ENCODE measurements at regions not wholly inside any gene's neighbourhood (a gene's known extent, or its start where the extent isn't known, plus 50 kb on each side); places are given as distances from the start of the nearest gene placed in this dataset.

DNA sequence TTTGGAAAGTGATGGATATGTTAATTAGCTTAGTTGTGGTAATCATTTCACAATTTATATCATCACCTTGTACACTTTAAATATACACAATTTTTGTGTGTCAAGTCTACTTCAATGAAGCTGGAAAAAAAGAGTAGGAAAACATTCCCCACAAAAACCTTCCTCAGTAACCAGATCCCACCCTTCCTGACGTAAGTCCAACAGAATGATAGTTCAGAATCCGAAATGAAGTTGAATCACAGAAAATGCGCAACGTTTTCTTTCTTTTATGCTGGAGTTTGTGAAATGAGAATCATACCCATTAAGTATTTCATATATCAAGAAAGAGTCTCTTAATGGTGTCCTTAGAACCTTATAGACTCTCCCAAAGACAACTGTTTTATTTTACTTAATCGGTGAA, 292.9 kb downstream of the USP46 start:
- Mint-ChIP-seq H3K4me1 (no peaks in the 10 kb centered on the region), H3K36me3 (ENCODE audit: low read depth) (no peaks in the 10 kb centered on the region), H3K9me3 (peaks cover 3% of the 10 kb centered on the region), H3K27ac (no peak overlapping the region), H3K4me3 (no peak overlapping the region), H3K27me3 (peaks cover 3% of the 10 kb centered on the region)
- no peak for ATAC-seq (replicated peaks)

- H3K27me3 Mint-ChIP-seq = peaks cover 3% of the 10 kb centered on the region
- H3K4me3 Mint-ChIP-seq = no peak overlapping the region
- no peak overlapping the region for H3K27ac Mint-ChIP-seq
- no peaks in the 10 kb centered on the region for H3K36me3 Mint-ChIP-seq (ENCODE audit: low read depth)
- H3K9me3 Mint-ChIP-seq = peaks cover 3% of the 10 kb centered on the region
- no peak for ATAC-seq (replicated peaks)
- no peaks in the 10 kb centered on the region for H3K4me1 Mint-ChIP-seq
These were observed 292.5 kb downstream of the USP46 start for GRCh38 chr4:52366621-52367020.

GRCh38 chr4:52367282-52367830, 291.7 kb downstream of the USP46 start:
- Mint-ChIP-seq H3K27ac (no peak overlapping the region), H3K36me3 (ENCODE audit: low read depth) (no peaks in the 10 kb centered on the region), H3K9me3 (peaks cover 3% of the 10 kb centered on the region), H3K4me3 (no peak overlapping the region), H3K27me3 (peaks cover 3% of the 10 kb centered on the region), H3K4me1 (no peaks in the 10 kb centered on the region)
- no peak for ATAC-seq (replicated peaks)

DNA sequence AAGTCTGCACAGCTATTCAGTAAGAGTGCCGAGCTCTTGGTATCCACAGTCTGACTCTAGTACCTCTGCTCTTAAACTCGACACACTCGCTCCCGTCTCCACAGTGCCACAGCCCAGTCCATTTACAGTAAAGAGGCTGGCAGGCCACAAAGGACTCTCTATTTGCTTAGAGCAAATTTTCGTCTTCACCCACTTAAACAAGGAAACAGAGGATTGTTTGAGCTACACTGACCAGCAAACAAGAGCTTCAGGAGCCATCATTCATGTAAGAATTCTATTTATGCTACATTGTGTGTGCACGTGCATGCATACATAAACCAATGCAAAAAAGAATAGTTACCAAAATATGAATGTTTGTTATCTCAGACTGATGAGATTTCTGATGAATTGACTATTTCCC, 290.2 kb downstream of the USP46 start:
- ATAC-seq (replicated peaks) = no peak
- no peaks in the 10 kb centered on the region for H3K9me3 Mint-ChIP-seq
- H3K4me1 Mint-ChIP-seq = no peaks in the 10 kb centered on the region
- no peaks in the 10 kb centered on the region for H3K36me3 Mint-ChIP-seq (ENCODE audit: low read depth)
- no peak overlapping the region for H3K4me3 Mint-ChIP-seq
- H3K27me3 Mint-ChIP-seq = no peaks in the 10 kb centered on the region
- no peak overlapping the region for H3K27ac Mint-ChIP-seq

DNA sequence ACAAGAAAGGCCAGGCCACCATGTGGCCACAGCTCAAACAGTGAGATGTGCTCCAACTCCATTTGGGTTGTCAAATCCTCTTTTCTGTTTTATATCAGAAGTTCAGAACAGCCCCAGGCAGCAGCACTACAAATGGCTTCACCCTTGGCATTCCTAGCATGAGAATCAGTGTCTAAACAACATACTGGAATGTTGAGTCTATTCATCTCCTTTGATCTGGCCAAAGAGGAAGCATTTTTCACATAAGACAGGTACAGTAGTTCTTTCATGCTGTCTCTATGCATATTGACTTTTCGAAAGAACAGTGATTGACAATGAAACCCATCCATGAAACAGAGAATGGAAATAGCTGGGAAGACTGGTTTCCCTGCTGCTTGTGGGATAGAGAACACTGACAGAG, 289.5 kb downstream of the USP46 start:
- Mint-ChIP-seq H3K4me3 (no peak overlapping the region), H3K27ac (no peak overlapping the region), H3K36me3 (ENCODE audit: low read depth) (no peaks in the 10 kb centered on the region), H3K9me3 (no peaks in the 10 kb centered on the region), H3K4me1 (no peaks in the 10 kb centered on the region), H3K27me3 (no peaks in the 10 kb centered on the region)
- no peak for ATAC-seq (replicated peaks)

DNA sequence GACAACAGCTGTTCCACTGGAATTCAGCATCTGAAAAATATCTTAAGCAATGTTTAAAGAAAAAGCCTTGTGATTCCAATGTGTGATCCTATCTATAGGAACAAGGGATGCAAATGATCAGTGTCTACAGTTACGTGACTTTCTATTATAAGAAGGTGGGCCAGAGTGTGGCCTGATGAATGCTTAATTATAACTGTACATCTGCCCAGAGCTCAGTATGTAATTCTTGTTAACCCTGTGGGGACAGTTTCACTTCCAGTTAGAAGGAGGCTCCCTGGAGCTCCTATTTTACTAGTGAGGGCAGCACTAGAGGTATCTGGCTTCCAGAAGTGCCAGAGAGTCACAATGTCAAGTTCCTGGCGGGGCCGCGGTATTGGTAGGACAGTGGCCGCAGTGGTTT, 288.5 kb downstream of the USP46 start:
- H3K4me3 Mint-ChIP-seq = no peak overlapping the region
- no peak overlapping the region for H3K27ac Mint-ChIP-seq
- H3K4me1 Mint-ChIP-seq = no peaks in the 10 kb centered on the region
- no peaks in the 10 kb centered on the region for H3K9me3 Mint-ChIP-seq
- H3K36me3 Mint-ChIP-seq (ENCODE audit: low read depth) = no peaks in the 10 kb centered on the region
- no peak for ATAC-seq (replicated peaks)
- no peaks in the 10 kb centered on the region for H3K27me3 Mint-ChIP-seq

DNA sequence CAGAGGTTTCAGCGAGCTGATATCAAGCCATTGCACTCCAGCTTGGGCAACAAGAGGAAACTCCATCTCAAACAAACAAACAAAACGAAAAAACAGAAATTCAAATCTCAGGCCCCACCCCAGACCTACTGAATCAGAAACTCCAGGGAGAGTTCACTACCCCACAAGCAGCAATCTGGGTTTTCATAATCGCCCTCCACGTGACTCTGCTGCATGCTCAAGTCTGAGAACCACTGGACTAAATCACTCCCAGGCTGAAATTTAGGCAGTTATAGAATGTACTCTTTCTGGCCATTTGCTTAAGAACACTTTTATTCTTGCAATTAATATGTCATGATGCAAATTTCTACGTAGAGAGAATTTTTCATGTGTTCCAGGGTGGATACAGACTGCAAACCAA, 287.3 kb downstream of the USP46 start:
- no peak overlapping the region for H3K27ac Mint-ChIP-seq
- no peaks in the 10 kb centered on the region for H3K9me3 Mint-ChIP-seq
- no peak overlapping the region for H3K4me3 Mint-ChIP-seq
- H3K4me1 Mint-ChIP-seq = no peaks in the 10 kb centered on the region
- no peak for ATAC-seq (replicated peaks)
- peaks cover 6% of the 10 kb centered on the region for H3K27me3 Mint-ChIP-seq
- no peaks in the 10 kb centered on the region for H3K36me3 Mint-ChIP-seq (ENCODE audit: low read depth)

DNA sequence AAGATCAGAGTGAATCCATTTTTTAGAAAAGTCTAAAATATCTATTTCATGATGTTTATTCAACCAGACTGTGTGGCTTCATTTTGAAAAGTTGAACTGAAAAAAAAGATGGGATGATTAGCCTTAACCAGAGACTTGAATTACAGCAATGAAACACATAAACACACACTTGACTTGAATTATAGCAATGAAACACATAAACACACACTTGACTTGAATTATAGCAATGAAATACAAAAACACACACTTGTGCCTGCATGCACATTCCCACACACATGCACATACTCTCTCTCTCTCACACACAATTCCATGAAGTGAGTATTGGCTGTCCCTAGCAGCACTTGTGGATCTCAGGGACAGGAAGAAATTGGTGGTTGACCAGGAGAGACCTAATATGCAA, 286.8 kb downstream of the USP46 start:
- H3K27me3 Mint-ChIP-seq = peaks cover 6% of the 10 kb centered on the region
- ATAC-seq (replicated peaks) = no peak

GRCh38 chr4:52372747-52373146, 286.4 kb downstream of the USP46 start:
- Mint-ChIP-seq H3K4me3 (no peak overlapping the region), H3K27ac (no peak overlapping the region), H3K4me1 (no peaks in the 10 kb centered on the region), H3K9me3 (no peaks in the 10 kb centered on the region), H3K27me3 (peaks cover 6% of the 10 kb centered on the region), H3K36me3 (ENCODE audit: low read depth) (no peaks in the 10 kb centered on the region)
- no peak for ATAC-seq (replicated peaks)

More for the DNA sequence above, 286.8 kb downstream of the USP46 start:
- no peaks in the 10 kb centered on the region for H3K36me3 Mint-ChIP-seq (ENCODE audit: low read depth)
- no peaks in the 10 kb centered on the region for H3K9me3 Mint-ChIP-seq
- no peak overlapping the region for H3K27ac Mint-ChIP-seq
- no peaks in the 10 kb centered on the region for H3K4me1 Mint-ChIP-seq
- no peak overlapping the region for H3K4me3 Mint-ChIP-seq

GRCh38 chr4:52373650-52374049, 285.5 kb downstream of the USP46 start:
- no peaks in the 10 kb centered on the region for H3K9me3 Mint-ChIP-seq

DNA sequence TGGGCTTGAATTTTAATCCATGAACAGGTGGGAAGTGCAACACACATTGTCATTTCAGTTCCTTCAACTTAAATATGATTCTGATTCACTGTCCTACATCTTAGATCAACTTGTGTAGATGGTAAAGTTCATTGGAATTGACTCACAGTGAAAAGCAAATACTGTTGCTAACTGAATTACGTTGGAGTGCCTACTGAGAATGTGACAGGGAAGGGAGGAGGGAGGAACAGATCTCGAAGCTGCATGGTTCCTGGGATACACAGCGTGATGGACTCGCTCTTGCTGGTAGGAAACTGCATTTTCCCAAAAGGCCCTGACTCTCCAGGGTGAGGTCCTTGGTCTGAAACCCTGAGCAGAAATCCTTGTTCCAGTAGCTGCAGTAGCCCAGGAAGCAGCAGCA, 284.2 kb downstream of the USP46 start:
- H3K9me3 Mint-ChIP-seq = no peaks in the 10 kb centered on the region
- no peaks in the 10 kb centered on the region for H3K36me3 Mint-ChIP-seq (ENCODE audit: low read depth)
- H3K4me1 Mint-ChIP-seq = no peaks in the 10 kb centered on the region
- peaks cover 13% of the 10 kb centered on the region for H3K27me3 Mint-ChIP-seq
- ATAC-seq (replicated peaks) = no peak
- H3K27ac Mint-ChIP-seq = no peak overlapping the region
- no peak overlapping the region for H3K4me3 Mint-ChIP-seq

More at GRCh38 chr4:52373650-52374049, 285.5 kb downstream of the USP46 start:
- no peak overlapping the region for H3K27ac Mint-ChIP-seq
- no peaks in the 10 kb centered on the region for H3K4me1 Mint-ChIP-seq
- H3K36me3 Mint-ChIP-seq (ENCODE audit: low read depth) = no peaks in the 10 kb centered on the region
- peaks cover 8% of the 10 kb centered on the region for H3K27me3 Mint-ChIP-seq
- H3K4me3 Mint-ChIP-seq = no peak overlapping the region
- no peak for ATAC-seq (replicated peaks)

- no peaks in the 10 kb centered on the region for H3K4me1 Mint-ChIP-seq
- no peak for ATAC-seq (replicated peaks)
These were observed 282.9 kb downstream of the USP46 start for GRCh38 chr4:52376132-52376704.

GRCh38 chr4:52377563-52377962, 281.5 kb downstream of the USP46 start:
- Mint-ChIP-seq H3K9me3 (no peaks in the 10 kb centered on the region), H3K36me3 (ENCODE audit: low read depth) (no peaks in the 10 kb centered on the region), H3K27me3 (peaks cover 18% of the 10 kb centered on the region), H3K4me1 (no peaks in the 10 kb centered on the region), H3K27ac (no peak overlapping the region), H3K4me3 (no peak overlapping the region)
- ATAC-seq (replicated peaks) = no peak

More at GRCh38 chr4:52376132-52376704, 282.9 kb downstream of the USP46 start:
- H3K27ac Mint-ChIP-seq = no peak overlapping the region
- no peak overlapping the region for H3K4me3 Mint-ChIP-seq
- H3K36me3 Mint-ChIP-seq (ENCODE audit: low read depth) = no peaks in the 10 kb centered on the region
- no peaks in the 10 kb centered on the region for H3K9me3 Mint-ChIP-seq
- peaks cover 18% of the 10 kb centered on the region for H3K27me3 Mint-ChIP-seq

- Mint-ChIP-seq H3K36me3 (ENCODE audit: low read depth) (no peaks in the 10 kb centered on the region), H3K4me3 (no peak overlapping the region), H3K27me3 (peaks cover 8% of the 10 kb centered on the region), H3K4me1 (no peaks in the 10 kb centered on the region), H3K27ac (no peak overlapping the region), H3K9me3 (peaks cover 9% of the 10 kb centered on the region)
- ATAC-seq (replicated peaks) = no peak
These were observed 251.6 kb downstream of the USP46 start for GRCh38 chr4:52407545-52407944.

- H3K27ac Mint-ChIP-seq = no peak overlapping the region
- peaks cover 12% of the 10 kb centered on the region for H3K27me3 Mint-ChIP-seq
- no peaks in the 10 kb centered on the region for H3K4me1 Mint-ChIP-seq
- no peaks in the 10 kb centered on the region for H3K36me3 Mint-ChIP-seq (ENCODE audit: low read depth)
- H3K9me3 Mint-ChIP-seq = peaks cover 12% of the 10 kb centered on the region
- ATAC-seq (replicated peaks) = no peak
- H3K4me3 Mint-ChIP-seq = no peak overlapping the region
These were observed 251.1 kb downstream of the USP46 start for GRCh38 chr4:52408032-52408431.

DNA sequence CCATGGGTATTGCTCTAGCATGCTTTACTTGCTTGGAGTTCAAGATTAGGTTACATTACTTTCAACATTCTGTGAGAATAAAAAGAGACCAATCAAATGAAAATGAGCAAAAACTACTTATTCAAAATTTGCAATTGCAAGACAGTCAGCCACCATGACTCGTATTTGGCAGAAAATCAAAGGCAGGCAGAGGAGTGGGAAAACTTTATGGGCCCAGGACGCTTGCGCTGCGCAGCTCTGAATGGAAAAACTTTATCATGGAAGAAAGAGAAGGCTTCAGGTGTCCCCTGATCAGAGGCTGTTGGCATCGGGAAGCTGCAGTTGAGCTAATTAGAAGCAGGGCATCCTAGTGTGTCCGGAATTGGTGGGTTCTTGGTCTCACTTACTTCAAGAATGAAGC, 250.6 kb downstream of the USP46 start:
- Mint-ChIP-seq H3K27me3 (peaks cover 14% of the 10 kb centered on the region), H3K4me3 (no peak overlapping the region), H3K4me1 (no peaks in the 10 kb centered on the region), H3K27ac (no peak overlapping the region), H3K9me3 (peaks cover 14% of the 10 kb centered on the region), H3K36me3 (ENCODE audit: low read depth) (no peaks in the 10 kb centered on the region)
- ATAC-seq (replicated peaks) = no peak

All from activated T-helper 17 cell treated with anti-CD3 and anti-CD28 coated beads, Interleukin-2, amount 50 U/mL, for 72 hours (primary cell).